NCI-H146 (cell line): ENCODE measurements at regions not wholly inside any gene's neighbourhood (a gene's known extent, or its start where the extent isn't known, plus 50 kb on each side); places are given as distances from the start of the nearest gene placed in this dataset.
"Not testable (repeated sequence)": the region's sequence is repeated elsewhere in the genome, so short reads cannot be mapped to it uniquely, and the experiment has no call there.

Experiments
- DNase-seq: peaks from one replicate; lab custom pipeline; 2025; lab: John Stamatoyannopoulos, UW

- DNase-seq = peak; percentile 73
These were observed 872.4 kb upstream of the SLC35B3 start for GRCh38 chr6:9307786-9308185.

- DNase-seq = no peak
These were observed 871.8 kb upstream of the SLC35B3 start for GRCh38 chr6:9307187-9307586.

GRCh38 chr6:9295644-9296043, 860.3 kb upstream of the SLC35B3 start:
- no peak for DNase-seq

GRCh38 chr6:9292975-9293374, 857.6 kb upstream of the SLC35B3 start:
- no peak for DNase-seq

GRCh38 chr6:9290342-9290741, 855.0 kb upstream of the SLC35B3 start:
- not testable (repeated sequence) for DNase-seq

- no peak for DNase-seq
These were observed 837.3 kb upstream of the SLC35B3 start for GRCh38 chr6:9272671-9273070.

- DNase-seq = no peak
These were observed 831.4 kb upstream of the SLC35B3 start for GRCh38 chr6:9266741-9267140.

DNA sequence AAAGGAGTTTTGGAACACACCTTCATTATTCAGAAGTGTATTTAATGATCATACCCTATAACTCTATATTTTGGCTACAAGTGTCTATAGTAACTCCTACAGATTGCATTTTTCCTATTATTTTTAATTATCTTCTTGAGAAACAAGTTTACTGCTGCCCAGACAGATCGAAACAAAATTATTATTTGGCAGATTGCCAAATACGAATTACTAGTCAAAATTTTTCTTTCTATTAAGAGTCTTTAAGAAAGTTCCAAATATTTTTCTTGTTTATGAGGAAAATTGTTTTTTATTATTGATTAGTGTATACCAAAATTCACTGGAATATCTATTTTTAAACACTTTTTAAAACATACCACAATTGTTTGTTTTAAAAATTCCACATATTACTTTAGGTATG, 821.9 kb upstream of the SLC35B3 start:
- DNase-seq = no peak

DNA sequence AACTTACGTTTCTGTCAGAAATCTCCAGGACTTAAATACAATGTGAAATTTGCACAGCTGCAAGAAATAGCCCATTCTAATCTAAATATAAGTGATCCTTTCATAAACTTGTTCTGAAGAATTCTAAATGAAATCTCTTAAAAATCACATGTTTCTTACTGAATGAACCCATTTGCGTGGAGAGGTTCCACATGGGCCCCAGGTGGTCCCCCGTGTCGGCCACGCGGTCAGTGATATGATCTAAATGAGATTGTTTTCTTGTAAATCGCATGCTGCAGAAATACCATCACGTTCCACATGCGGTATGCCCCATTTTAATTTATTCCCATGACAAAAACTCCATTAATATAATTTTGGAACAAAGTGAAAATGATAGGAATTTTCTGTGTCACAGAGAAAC, 818.9 kb upstream of the SLC35B3 start:
- DNase-seq = no peak

DNA sequence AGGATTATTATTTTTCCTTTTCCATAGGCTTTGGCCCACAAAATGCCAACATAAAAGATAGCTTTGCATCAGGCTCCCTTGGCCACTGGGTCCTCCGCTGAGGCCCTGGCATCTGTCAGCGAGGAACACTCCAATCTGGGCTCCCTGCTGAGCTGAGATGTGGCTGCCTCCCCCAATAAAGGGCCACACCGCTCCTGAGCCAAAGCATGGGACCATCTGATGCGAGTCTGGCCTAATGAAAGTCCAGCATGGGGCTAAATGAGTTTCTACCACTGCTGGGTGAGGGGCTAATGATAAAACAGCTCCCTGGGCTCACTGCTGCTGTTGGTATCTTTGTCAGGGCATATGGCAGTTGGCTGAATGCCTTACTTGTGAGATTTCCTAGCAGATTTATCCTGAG, 817.5 kb upstream of the SLC35B3 start:
- peak; percentile 88 for DNase-seq

DNA sequence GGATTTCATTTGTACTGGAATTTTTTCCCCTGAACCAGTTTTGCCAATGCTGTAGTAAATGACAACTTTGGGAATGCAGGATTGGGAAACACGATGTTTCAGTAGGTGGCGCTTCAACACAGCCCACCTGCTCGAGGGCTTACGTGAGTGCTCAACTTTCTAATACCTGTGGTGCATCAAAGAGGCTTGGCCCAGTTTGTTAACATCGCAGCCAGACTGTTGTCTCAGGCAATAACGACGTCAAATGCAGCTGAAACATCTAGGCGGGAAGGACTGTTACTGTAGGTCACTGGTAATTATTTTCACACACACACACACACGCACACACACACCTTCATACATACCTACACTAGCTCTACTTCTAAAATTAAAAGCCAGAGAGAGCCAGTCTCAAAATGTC, 815.5 kb upstream of the SLC35B3 start:
- DNase-seq = peak; percentile 96

GRCh38 chr6:9248133-9248532, 812.8 kb upstream of the SLC35B3 start:
- no peak for DNase-seq

GRCh38 chr6:9240861-9241260, 805.5 kb upstream of the SLC35B3 start:
- no peak for DNase-seq

DNA sequence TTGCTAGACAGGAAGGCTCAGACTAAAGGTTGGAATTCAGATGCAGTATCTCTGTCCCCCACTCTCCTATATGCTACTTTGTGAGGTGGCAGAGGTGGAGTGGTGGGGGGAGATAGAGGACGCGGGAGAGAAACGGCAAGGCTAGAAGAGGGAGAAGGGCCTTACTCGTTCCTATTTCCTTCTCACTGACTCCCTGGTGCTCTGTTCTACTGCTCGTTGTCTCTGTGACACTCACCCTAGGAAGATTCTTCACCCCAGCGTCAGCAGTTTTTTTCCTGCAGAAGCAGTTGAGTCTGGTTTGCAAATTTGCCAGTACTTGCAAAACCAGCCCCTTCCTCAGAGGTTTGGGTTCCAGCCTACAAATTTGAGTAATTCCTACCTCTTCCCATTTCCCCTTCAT, 801.1 kb upstream of the SLC35B3 start:
- no peak for DNase-seq

DNA sequence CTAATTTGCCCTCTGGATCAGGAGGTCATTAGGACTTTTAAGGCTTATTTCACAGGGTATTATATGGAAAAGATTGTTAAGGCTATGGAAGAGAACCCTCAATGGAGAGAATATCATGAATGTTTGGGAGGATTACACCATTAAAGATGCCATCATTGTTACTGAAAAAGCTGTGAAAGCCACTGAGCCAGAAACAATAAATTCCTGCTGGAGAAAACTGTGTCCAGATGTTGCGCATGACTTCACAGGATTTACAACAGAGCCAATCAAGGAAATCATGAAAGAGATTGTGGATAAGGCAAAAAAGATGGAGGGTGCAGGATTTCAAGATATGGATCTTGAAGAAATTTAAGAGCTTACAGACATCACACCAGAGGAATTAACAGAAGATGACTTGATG, 798.3 kb upstream of the SLC35B3 start:
- DNase-seq = no peak

GRCh38 chr6:9233226-9233625, 797.9 kb upstream of the SLC35B3 start:
- DNase-seq = peak; percentile 3

- no peak for DNase-seq
These were observed 790.1 kb upstream of the SLC35B3 start for GRCh38 chr6:9225441-9225871.

DNA sequence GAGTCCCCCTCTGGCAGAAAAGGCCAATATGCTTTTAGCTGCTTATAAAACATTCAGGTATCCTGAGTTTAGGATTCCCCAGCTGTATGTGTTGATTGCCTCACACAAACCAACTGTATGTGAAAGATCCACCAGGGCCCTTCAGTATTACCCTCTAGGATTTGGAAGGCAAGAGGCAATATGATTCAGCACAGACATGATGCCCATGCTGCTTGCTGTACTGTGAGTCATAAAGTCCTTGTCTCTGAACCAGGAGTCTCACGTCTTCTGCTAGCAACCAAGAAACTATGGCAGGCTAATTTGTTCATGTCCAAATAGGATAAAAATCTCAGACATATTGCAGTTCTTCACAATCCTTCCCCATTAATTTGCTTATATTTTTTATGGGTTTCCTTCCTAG, 789.2 kb upstream of the SLC35B3 start:
- no peak for DNase-seq

GRCh38 chr6:9213717-9214116, 778.4 kb upstream of the SLC35B3 start:
- not testable (repeated sequence) for DNase-seq

GRCh38 chr6:9208966-9209365, 773.6 kb upstream of the SLC35B3 start:
- DNase-seq = no peak

DNA sequence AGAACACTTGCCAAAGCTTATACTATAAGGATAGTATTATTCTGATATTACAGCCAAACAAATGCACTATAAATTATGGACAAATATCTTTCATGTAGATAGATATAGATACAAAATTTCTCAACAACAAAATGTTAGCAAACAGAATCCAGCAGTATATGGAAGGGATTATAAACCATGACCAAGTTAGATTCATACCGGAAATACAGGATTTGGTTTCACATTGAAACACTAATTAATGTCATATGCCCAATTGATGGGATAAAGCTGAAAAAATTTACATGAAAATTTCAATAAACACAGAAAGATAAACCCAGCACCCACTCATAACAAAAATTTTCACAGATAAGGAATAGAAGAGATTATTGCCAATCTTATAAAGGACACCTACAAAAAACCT, 770.3 kb upstream of the SLC35B3 start:
- no peak for DNase-seq

GRCh38 chr6:9204171-9204570, 768.8 kb upstream of the SLC35B3 start:
- DNase-seq = no peak

DNA sequence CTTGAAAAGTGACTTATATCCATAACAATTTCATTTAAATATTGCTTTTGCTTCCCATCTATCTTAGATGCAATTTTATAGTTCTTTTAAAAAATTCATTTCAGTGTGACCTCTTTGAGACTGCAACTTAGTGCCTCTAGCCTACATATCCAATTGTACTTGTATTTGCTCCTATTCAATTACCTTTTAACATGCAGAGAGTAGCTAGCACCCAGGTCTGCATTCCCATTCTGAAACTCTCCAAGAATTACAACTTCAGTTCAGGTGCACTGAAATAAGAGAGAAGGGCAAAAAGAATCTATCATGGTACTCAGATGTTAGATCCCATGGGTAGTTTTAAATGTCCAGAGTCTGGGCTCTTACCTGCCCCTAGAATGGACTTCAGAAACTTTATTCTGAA, 765.4 kb upstream of the SLC35B3 start:
- no peak for DNase-seq

- DNase-seq = no peak
These were observed 762.4 kb upstream of the SLC35B3 start for GRCh38 chr6:9197726-9198125.

DNA sequence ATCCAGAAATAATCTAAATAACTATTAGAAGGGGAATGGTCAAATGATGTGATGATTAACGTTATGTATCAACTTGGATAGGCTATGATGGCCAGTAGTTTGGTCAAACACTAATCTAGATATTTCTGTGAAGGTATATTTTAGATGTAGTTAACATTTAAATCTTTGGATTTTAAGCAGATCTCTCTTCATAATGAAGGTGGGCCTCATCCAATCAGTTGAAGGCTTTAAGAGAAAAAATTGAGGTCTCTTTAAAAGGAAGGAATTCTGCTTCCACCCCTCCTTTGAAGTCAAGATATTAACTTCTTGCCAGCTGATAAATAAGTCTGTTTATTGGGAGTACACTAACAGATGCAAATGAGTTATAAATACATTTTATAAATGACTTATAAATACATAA, 760.0 kb upstream of the SLC35B3 start:
- no peak for DNase-seq
